PC-9 (cell line): ENCODE measurements at regions not wholly inside any gene's neighbourhood (a gene's known extent, or its start where the extent isn't known, plus 50 kb on each side); places are given as distances from the start of the nearest gene placed in this dataset.

Experiments
- BruUV-seq: library from RNA; stranded (reverse); fragments of 400-500 nt; replicated peaks from 2 replicates; lab custom pipeline; 2021; lab: Mats Ljungman, UMichigan
- CTCF ChIA-PET: fragments of 300-600 bp; sonication (Branson Sonifier 250); formaldehyde crosslinking; loops from one replicate; lab custom pipeline; 2022; ENCODE audit warnings: antibody characterized with exemption; lab: Charles Lee
- POLR2A ChIA-PET: fragments of 300-600 bp; sonication (Branson Sonifier 250); formaldehyde crosslinking; loops from one replicate; lab custom pipeline; 2022; ENCODE audit warnings: antibody characterized with exemption; ENCODE audit not compliant: unreplicated experiment; lab: Charles Lee
- DNase-seq, 2 experiments: peaks; one replicate each; pipeline versions ENCODE4 v3.0.0 to v3.0.0-alpha.2; 2015 to 2022; ENCODE audit warnings: mixed read lengths in 1 of 2
- H2AFZ ChIP-seq: fragments of 200-600 bp; sonication (generic); 2 replicates; pipeline ENCODE4 v1.8.1; 2017; ENCODE audit warnings: antibody characterized with exemption
- H3F3A ChIP-seq: fragments of 200-600 bp; sonication (generic); 2 replicates; pipeline ENCODE4 v1.8.1; 2017; ENCODE audit warnings: antibody characterized with exemption, mild to moderate bottlenecking, low read depth; ENCODE audit not compliant: insufficient read depth
- H3K27ac ChIP-seq: fragments of 200-600 bp; sonication (generic); 2 replicates; pipeline ENCODE4 v1.6.1; 2016; ENCODE audit warnings: mixed run types
- H3K27me3 ChIP-seq: fragments of 200-600 bp; sonication (generic); 2 replicates; pipeline ENCODE4 v1.6.1; 2016; ENCODE audit warnings: low read depth, mixed run types; ENCODE audit not compliant: insufficient read depth
- H3K36me3 ChIP-seq: fragments of 200-600 bp; sonication (generic); 2 replicates; pipeline ENCODE4 v1.6.1; 2016; ENCODE audit warnings: low read depth, mixed run types
- H3K4me1 ChIP-seq: fragments of 200-600 bp; sonication (generic); replicated peaks from 2 replicates; pipeline ENCODE4 v1.6.1; 2016; ENCODE audit warnings: mixed run types; ENCODE audit not compliant: insufficient read depth
- H3K4me2 ChIP-seq: fragments of 200-600 bp; sonication (generic); 2 replicates; pipeline ENCODE4 v1.6.1; 2017; ENCODE audit warnings: mixed run types
- H3K4me3 ChIP-seq: fragments of 200-600 bp; sonication (generic); 2 replicates; pipeline ENCODE4 v1.6.1; 2016; ENCODE audit warnings: mixed run types
- H3K79me2 ChIP-seq: fragments of 200-600 bp; sonication (generic); 2 replicates; pipeline ENCODE4 v1.6.1; 2017; ENCODE audit warnings: low read depth, mixed run types
- H3K9me2 ChIP-seq: fragments of 200-600 bp; sonication (generic); 2 replicates; pipeline ENCODE4 v1.8.1; 2017; ENCODE audit warnings: mild to moderate bottlenecking; ENCODE audit not compliant: insufficient read depth
- H3K9me3 ChIP-seq: fragments of 200-600 bp; sonication (generic); 2 replicates; pipeline ENCODE4 v1.8.1; 2016; ENCODE audit warnings: low read depth; ENCODE audit not compliant: insufficient read depth
- H4K20me1 ChIP-seq: fragments of 200-600 bp; sonication (generic); 2 replicates; pipeline ENCODE4 v1.8.1; 2017; ENCODE audit not compliant: insufficient read depth
- CTCF ChIP-seq: fragments of 200-600 bp; sonication (generic); conservative IDR thresholded peaks from 2 replicates; pipeline ENCODE4 v1.6.1; 2017; ENCODE audit warnings: mixed run types, antibody characterized with exemption, mild to moderate bottlenecking, moderate library complexity
- EZH2 ChIP-seq: fragments of 200-600 bp; sonication (generic); IDR thresholded peaks from 2 replicates; pipeline ENCODE4 v1.8.0; 2017; ENCODE audit warnings: antibody characterized with exemption, low read depth
- intact Hi-C: fragments of 100-400 bp; cut with micrococcal nuclease; formaldehyde crosslinking; loops from one replicate; pipeline ENCODE4 v1.10.0; 2022; ENCODE audit not compliant: unreplicated experiment

- POLR2A ChIA-PET = no interaction called here
- Histone ChIP-seq H3K27me3 (peaks cover 77% of the 10 kb centered on the region), H3K4me2 (no peak overlapping the region), H3K27ac (no peak overlapping the region), H3F3A (no peaks in the 10 kb centered on the region), H3K79me2 (no peaks in the 10 kb centered on the region), H2AFZ (no peak overlapping the region), H4K20me1 (no peaks in the 10 kb centered on the region), H3K4me3 (no peak overlapping the region), H3K4me1 (no peaks in the 10 kb centered on the region), H3K9me2 (no peaks in the 10 kb centered on the region), H3K36me3 (no peaks in the 10 kb centered on the region), H3K9me3 (no peaks in the 10 kb centered on the region)
- BruUV-seq = no TSS peak
- no peak for DNase-seq
- TF ChIP-seq CTCF (no peak), EZH2 (no peak)
- intact Hi-C loops = no loop called here
- CTCF ChIA-PET = interaction anchor here (0.6 kb wide), 1 partner anchor 1560 kb away, joined by 4 read pairs; no protein-coding TSS in a partner anchor
Observed at GRCh38 chr19:32231020-32231419, 114.4 kb upstream of the ZNF507 start.

DNA sequence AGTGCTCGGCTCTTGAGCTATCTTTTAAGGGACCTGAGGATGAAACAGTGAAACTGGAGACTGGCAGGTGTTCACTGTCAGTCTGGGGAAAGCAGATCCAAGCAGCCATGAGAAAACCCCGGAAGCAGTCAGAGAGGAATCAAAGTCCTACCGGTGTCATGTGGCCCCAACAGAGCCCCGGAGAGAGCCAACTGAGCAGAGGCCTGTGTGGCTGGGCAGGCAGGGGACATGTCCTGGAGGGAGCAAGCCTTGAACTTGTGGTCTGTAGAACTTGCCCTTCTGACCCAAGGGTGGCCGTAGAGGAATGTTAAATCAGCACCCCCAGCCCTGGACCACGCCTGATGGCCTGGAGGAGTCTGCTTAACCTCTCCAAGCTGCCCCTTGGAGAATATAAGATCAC lies 113.7 kb upstream of the ZNF507 start:
- peaks cover 83% of the 10 kb centered on the region for H3K27me3 ChIP-seq
- TF ChIP-seq EZH2 = no peak
- no peak for TF ChIP-seq CTCF
- BruUV-seq = no TSS peak
- H3K4me3 ChIP-seq = no peak overlapping the region
- H3F3A ChIP-seq = no peaks in the 10 kb centered on the region
- intact Hi-C loops = no loop called here
- H3K9me2 ChIP-seq = no peaks in the 10 kb centered on the region
- no peaks in the 10 kb centered on the region for H3K36me3 ChIP-seq
- no peaks in the 10 kb centered on the region for H3K9me3 ChIP-seq
- no peak overlapping the region for H3K4me2 ChIP-seq
- no peaks in the 10 kb centered on the region for H4K20me1 ChIP-seq
- H3K79me2 ChIP-seq = no peaks in the 10 kb centered on the region
- no peaks in the 10 kb centered on the region for H3K4me1 ChIP-seq
- no peak overlapping the region for H3K27ac ChIP-seq
- no peak for DNase-seq
- no peak overlapping the region for H2AFZ ChIP-seq
- POLR2A ChIA-PET = no interaction called here
- CTCF ChIA-PET = no interaction called here

DNA sequence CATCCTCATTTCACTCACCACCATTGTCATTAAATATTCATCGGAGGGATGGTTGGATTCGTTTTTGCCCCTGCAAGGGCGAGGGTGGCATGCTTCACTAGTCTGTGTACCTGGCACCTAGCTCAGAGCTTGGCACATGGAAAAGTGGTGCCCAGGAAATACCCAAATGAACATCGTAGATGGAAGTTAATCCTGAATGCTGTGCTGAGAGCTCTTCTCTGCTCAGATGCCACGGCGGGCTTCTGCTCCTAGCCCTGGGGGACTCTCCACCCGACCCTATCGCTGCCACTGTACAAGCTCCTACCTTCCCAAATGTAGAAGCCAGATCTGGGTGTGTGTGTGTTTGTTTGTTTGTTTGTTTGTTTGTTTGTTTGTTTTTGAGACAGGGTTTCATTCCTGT lies 113.0 kb upstream of the ZNF507 start:
- no peaks in the 10 kb centered on the region for H3K9me3 ChIP-seq
- no peaks in the 10 kb centered on the region for H3K36me3 ChIP-seq
- no peak overlapping the region for H3K4me3 ChIP-seq
- no peaks in the 10 kb centered on the region for H3K9me2 ChIP-seq
- no peaks in the 10 kb centered on the region for H3F3A ChIP-seq
- peaks cover 90% of the 10 kb centered on the region for H3K27me3 ChIP-seq
- BruUV-seq = no TSS peak
- no peak overlapping the region for H3K4me2 ChIP-seq
- no peak overlapping the region for H3K27ac ChIP-seq
- intact Hi-C loops = no loop called here
- no peak for DNase-seq
- no peaks in the 10 kb centered on the region for H4K20me1 ChIP-seq
- no peak overlapping the region for H2AFZ ChIP-seq
- ChIA-PET CTCF (no interaction called here), POLR2A (no interaction called here)
- no peaks in the 10 kb centered on the region for H3K79me2 ChIP-seq
- no peaks in the 10 kb centered on the region for H3K4me1 ChIP-seq
- TF ChIP-seq CTCF (no peak), EZH2 (no peak)
